Nephron (organoid): ENCODE measurements at regions not wholly inside any gene's neighbourhood (a gene's known extent, or its start where the extent isn't known, plus 50 kb on each side); places are given as distances from the start of the nearest gene placed in this dataset.

Experiments
- H3K27ac Mint-ChIP-seq, 3 experiments: 2 replicates each; pipeline ENCODE4 v1.8.0; 2020; ENCODE audit warnings: mixed read lengths in 3 of 3, mild to moderate bottlenecking in 2 of 3, moderate library complexity in 1 of 3
- H3K27me3 Mint-ChIP-seq: 2 replicates; pipeline ENCODE4 v1.8.0; 2021; ENCODE audit warnings: low read depth, mild to moderate bottlenecking, moderate library complexity, mixed read lengths
- H3K36me3 Mint-ChIP-seq: 2 replicates; pipeline ENCODE4 v1.8.0; 2020; ENCODE audit warnings: low read depth, mixed read lengths
- H3K4me1 Mint-ChIP-seq: 2 replicates; pipeline ENCODE4 v1.8.0; 2020; ENCODE audit warnings: mixed read lengths
- H3K4me3 Mint-ChIP-seq, 3 experiments: 2 replicates each; pipeline ENCODE4 v1.8.0; 2020; ENCODE audit warnings: mild to moderate bottlenecking in 3 of 3, mixed read lengths in 3 of 3, moderate library complexity in 2 of 3
- H3K9me3 Mint-ChIP-seq: 2 replicates; pipeline ENCODE4 v1.8.0; 2020; ENCODE audit warnings: mixed read lengths
- TF ChIP-seq, protein P1 (sequence below), 3 experiments: fragments of 200-600 bp; sonication (generic); IDR thresholded peaks; one replicate each; pipeline ENCODE4 v1.5.0; 2021; ENCODE audit warnings: antibody characterized with exemption in 3 of 3; ENCODE audit not compliant: unreplicated experiment in 3 of 3

DNA sequence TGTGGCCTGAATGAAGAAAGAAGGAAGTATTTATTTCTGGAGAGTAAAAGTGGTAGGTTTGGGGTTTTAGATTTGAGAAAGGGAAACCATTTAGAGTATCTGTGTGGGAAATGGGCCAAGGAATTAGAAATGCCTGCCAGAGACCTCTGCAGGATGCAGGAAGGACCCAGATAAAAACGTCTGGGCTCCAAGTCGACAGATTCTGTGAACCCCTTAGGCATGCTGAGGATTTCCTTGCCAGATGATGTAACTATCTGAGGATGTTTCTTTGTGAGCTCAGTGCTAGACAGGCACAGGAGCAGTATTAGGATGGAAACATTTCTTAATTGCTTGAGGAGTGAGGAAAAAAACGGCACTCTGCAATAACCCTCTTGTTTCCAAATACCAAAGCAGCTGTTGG is 251.8 kb upstream of the DMRT1 start:
- H3K36me3 Mint-ChIP-seq = no peaks in the 10 kb centered on the region

DNA sequence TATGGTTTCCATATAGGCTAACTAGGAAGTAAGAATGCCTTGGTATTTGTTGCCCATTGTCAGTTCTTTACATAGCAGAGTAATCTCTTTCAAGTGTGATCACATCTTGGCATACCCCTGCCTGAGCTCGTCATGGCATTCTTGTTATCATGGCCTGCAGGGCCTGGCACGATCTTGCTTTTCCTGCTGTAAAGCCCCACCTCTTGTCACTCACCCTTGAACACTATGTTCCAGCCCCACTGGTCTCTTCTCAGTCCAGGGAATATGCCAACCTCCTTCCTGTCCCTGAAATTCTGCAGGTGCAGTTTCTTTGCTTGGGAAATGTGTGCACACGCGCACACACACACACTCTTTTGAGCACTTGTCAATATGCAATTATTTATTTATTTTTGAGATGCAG is 250.2 kb upstream of the DMRT1 start:
- Mint-ChIP-seq H3K4me1 (peaks cover 25% of the 10 kb centered on the region), H3K27me3 (no peaks in the 10 kb centered on the region), H3K36me3 (no peaks in the 10 kb centered on the region), H3K4me3 (no peak overlapping the region), H3K9me3 (no peaks in the 10 kb centered on the region), H3K27ac (peak overlapping the region in 1 of 3 experiments; percentile 28)
- TF ChIP-seq, protein P1, sequence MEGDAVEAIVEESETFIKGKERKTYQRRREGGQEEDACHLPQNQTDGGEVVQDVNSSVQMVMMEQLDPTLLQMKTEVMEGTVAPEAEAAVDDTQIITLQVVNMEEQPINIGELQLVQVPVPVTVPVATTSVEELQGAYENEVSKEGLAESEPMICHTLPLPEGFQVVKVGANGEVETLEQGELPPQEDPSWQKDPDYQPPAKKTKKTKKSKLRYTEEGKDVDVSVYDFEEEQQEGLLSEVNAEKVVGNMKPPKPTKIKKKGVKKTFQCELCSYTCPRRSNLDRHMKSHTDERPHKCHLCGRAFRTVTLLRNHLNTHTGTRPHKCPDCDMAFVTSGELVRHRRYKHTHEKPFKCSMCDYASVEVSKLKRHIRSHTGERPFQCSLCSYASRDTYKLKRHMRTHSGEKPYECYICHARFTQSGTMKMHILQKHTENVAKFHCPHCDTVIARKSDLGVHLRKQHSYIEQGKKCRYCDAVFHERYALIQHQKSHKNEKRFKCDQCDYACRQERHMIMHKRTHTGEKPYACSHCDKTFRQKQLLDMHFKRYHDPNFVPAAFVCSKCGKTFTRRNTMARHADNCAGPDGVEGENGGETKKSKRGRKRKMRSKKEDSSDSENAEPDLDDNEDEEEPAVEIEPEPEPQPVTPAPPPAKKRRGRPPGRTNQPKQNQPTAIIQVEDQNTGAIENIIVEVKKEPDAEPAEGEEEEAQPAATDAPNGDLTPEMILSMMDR (IDR thresholded peaks at IDR 0.05; ENCODE audit: unreplicated experiment in 3 of 3) = no peak

More for the DNA sequence above, 251.8 kb upstream of the DMRT1 start:
- no peaks in the 10 kb centered on the region for H3K9me3 Mint-ChIP-seq
- peak overlapping the region in 1 of 3 experiments; percentile 68 for H3K27ac Mint-ChIP-seq
- no peaks in the 10 kb centered on the region for H3K27me3 Mint-ChIP-seq
- H3K4me1 Mint-ChIP-seq = peaks cover 25% of the 10 kb centered on the region
- no peak overlapping the region for H3K4me3 Mint-ChIP-seq
- TF ChIP-seq, protein P1 (IDR thresholded peaks at IDR 0.05; ENCODE audit: unreplicated experiment in 3 of 3) = no peak

DNA sequence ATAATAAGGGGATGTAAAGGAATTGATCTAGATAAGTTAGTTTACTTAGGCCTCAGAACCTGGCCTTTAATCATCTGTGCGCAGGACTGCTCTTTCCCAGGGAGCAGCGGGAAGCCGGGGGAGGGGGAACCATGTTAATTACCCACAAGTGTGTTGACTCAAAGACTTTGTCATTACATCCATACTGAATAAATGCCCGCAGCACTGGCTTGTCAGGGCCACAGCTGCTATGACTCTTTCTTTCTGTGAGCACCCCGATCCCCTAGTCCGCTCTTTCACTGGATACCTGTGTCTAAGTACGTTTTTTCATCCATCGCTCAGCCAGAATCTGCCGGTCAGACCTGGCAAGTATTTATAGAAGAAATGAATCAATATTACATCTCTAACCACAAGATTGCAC is 249.3 kb upstream of the DMRT1 start:
- Mint-ChIP-seq H3K4me3 (no peak overlapping the region), H3K27me3 (no peaks in the 10 kb centered on the region), H3K9me3 (no peaks in the 10 kb centered on the region), H3K36me3 (no peaks in the 10 kb centered on the region), H3K4me1 (peaks cover 20% of the 10 kb centered on the region), H3K27ac (peak overlapping the region in 1 of 3 experiments; percentile 59)
- TF ChIP-seq, protein P1 (IDR thresholded peaks at IDR 0.05; ENCODE audit: unreplicated experiment in 3 of 3) = no peak

DNA sequence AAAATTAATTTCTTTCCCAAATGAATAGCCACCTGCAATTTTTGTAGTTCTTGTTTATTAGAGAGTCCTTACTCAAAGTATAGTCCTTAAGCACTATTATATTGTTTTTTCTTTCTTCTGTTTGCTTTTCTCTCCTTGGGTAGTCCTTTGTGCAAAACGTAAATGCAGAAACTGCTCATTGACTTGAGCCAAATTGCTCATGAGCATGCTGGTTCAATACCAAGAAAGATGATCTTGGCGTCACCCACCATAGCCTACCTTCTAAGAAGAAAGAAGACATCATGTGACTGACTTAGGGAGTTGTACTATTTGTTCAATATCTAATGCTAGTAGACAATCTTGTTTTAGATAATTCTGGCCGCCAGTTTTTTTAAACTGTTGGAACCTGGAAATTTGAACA is 248.8 kb upstream of the DMRT1 start:
- H3K4me3 Mint-ChIP-seq = no peak overlapping the region
- H3K36me3 Mint-ChIP-seq = no peaks in the 10 kb centered on the region
- no peaks in the 10 kb centered on the region for H3K27me3 Mint-ChIP-seq
- TF ChIP-seq, protein P1 (IDR thresholded peaks at IDR 0.05; ENCODE audit: unreplicated experiment in 3 of 3) = no peak
- peaks cover 20% of the 10 kb centered on the region for H3K4me1 Mint-ChIP-seq
- H3K27ac Mint-ChIP-seq = no peak overlapping the region
- no peaks in the 10 kb centered on the region for H3K9me3 Mint-ChIP-seq

DNA sequence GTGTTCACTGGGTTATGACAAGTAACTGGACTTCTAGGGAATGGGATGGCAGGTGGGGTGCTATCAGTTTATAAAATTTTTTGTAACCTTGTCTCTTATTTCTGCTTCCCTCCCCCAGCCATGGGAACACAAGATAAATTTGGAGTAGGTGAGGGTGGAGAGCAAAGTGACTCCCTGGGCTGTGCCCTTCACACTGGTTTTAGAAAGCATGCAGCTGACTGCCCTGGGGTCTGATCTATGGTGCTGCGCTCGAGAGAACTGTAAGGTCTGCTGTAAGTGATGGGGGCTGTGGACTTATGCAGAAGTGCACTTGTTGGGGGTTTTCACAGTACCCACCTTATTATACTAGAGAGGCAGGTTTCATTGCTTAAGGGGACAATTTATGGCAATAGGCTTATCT is 247.7 kb upstream of the DMRT1 start:
- Mint-ChIP-seq H3K9me3 (no peaks in the 10 kb centered on the region), H3K36me3 (no peaks in the 10 kb centered on the region), H3K27me3 (no peaks in the 10 kb centered on the region), H3K4me3 (no peak overlapping the region), H3K4me1 (peaks cover 18% of the 10 kb centered on the region), H3K27ac (peak overlapping the region in 1 of 3 experiments; percentile 62)
- TF ChIP-seq, protein P1 (IDR thresholded peaks at IDR 0.05; ENCODE audit: unreplicated experiment in 3 of 3) = no peak

DNA sequence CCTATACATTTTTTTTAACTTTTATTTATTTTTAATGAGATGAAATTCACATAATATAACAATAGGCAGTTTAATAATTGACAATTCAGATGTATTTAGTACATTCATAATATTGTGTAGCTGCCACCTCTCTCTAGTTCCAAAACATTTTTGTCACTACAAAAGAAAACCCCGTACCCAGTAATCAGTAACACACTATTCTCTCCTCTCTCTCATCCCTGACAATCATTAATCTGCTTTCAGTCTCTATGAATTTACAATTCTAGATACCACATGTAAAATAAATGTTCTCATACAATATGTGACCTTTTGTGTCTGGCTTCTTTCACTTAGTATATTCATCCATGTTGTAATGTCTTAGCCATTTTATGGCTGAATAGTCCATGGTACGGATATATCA is 244.8 kb upstream of the DMRT1 start:
- Mint-ChIP-seq H3K4me1 (no peaks in the 10 kb centered on the region), H3K27ac (no peak overlapping the region), H3K9me3 (peaks cover 2% of the 10 kb centered on the region), H3K27me3 (no peaks in the 10 kb centered on the region), H3K36me3 (no peaks in the 10 kb centered on the region), H3K4me3 (no peak overlapping the region)
- TF ChIP-seq, protein P1 (IDR thresholded peaks at IDR 0.05; ENCODE audit: unreplicated experiment in 3 of 3) = no peak
